ENCODE measurements at regions not wholly inside any gene's neighbourhood (a gene's known extent, or its start where the extent isn't known, plus 50 kb on each side); places are given as distances from the start of the nearest gene placed in this dataset.
"Not testable (repeated sequence)": the region's sequence is repeated elsewhere in the genome, so short reads cannot be mapped to it uniquely, and the experiment has no call there.

DNA sequence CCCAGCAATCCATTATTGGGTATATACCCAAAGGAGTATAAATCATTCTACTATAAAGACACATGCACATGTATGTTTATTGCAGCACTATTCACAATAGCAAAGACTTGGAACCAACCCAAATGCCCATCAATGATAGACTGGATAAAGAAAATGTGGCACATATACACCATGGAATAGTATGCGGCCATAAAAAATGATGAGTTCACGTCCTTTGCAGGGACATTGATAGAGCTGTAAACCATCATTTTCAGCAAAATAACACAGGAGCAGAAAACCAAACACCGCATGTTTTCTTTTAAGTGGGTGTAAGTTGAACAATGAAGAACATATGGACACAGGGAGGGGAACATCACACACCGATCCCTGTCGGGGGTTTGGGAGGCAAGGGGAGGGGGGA lies 56.7 kb downstream of the PALS2 start:
- H3K27me3 ChIP-seq; H4K20me1 ChIP-seq (ENCODE audit: insufficient read depth, poor library complexity, severe bottlenecking); DNase-seq (ENCODE audit: low spot score); H3K4me1 ChIP-seq (ENCODE audit: insufficient read depth); H2AFZ ChIP-seq; H3K4me2 ChIP-seq; H3K4me3 ChIP-seq; H3K9me2 ChIP-seq (replicated peaks; ENCODE audit: insufficient read depth); H3K36me3 ChIP-seq (replicated peaks; ENCODE audit: insufficient read depth, low read depth); H3K27ac ChIP-seq; H3K9me3 ChIP-seq (ENCODE audit: low read depth): not testable (repeated sequence)
- H3K79me2 ChIP-seq: peaks cover 25% of the 10 kb centered on the region
- 96% methylated on average over 5 of the region's 5 CpGs for WGBS (ENCODE audit: low lambda C conversion rate, missing lambda C conversion rate)

DNA sequence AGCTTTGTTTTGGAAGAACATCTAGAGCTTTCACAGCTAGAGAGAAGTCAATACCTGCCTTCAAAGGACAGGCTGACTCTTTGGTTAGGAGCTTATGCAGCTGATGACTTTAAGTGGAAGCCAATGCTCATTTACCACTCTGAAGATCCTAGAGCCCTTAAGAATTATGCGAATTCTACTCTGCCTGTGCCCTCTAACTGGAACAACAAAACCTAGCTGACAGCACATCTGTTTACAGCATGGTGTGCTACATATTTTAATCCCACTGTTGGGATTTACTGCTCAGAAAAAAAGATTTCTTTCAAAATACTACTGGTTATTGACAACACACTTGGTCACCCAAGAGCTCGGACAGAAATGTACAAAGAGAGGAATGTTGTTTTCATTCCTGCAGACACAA lies 57.3 kb downstream of the PALS2 start:
- H3K4me2 ChIP-seq: no peak overlapping the region
- H4K20me1 ChIP-seq (ENCODE audit: insufficient read depth, poor library complexity, severe bottlenecking): peaks cover under 1% of the 10 kb centered on the region
- H3K4me3 ChIP-seq: no peak overlapping the region
- peaks cover 21% of the 10 kb centered on the region for H3K79me2 ChIP-seq
- H3K27ac ChIP-seq: no peak overlapping the region
- no peak for DNase-seq (ENCODE audit: low spot score)
- 98% methylated on average over 2 of the region's 2 CpGs for WGBS (ENCODE audit: low lambda C conversion rate, missing lambda C conversion rate)
- H3K36me3 ChIP-seq (replicated peaks; ENCODE audit: insufficient read depth, low read depth): no peaks in the 10 kb centered on the region
- no peak overlapping the region for H2AFZ ChIP-seq
- no peaks in the 10 kb centered on the region for H3K9me2 ChIP-seq (replicated peaks; ENCODE audit: insufficient read depth)
- no peaks in the 10 kb centered on the region for H3K9me3 ChIP-seq (ENCODE audit: low read depth)
- H3K27me3 ChIP-seq: no peaks in the 10 kb centered on the region
- TF ChIP-seq, protein P1, sequence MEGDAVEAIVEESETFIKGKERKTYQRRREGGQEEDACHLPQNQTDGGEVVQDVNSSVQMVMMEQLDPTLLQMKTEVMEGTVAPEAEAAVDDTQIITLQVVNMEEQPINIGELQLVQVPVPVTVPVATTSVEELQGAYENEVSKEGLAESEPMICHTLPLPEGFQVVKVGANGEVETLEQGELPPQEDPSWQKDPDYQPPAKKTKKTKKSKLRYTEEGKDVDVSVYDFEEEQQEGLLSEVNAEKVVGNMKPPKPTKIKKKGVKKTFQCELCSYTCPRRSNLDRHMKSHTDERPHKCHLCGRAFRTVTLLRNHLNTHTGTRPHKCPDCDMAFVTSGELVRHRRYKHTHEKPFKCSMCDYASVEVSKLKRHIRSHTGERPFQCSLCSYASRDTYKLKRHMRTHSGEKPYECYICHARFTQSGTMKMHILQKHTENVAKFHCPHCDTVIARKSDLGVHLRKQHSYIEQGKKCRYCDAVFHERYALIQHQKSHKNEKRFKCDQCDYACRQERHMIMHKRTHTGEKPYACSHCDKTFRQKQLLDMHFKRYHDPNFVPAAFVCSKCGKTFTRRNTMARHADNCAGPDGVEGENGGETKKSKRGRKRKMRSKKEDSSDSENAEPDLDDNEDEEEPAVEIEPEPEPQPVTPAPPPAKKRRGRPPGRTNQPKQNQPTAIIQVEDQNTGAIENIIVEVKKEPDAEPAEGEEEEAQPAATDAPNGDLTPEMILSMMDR (IDR thresholded peaks at IDR 0.05; ENCODE audit: poor library complexity): no peak
- no peak for TF ChIP-seq EZH2phosphoT487 (IDR thresholded peaks at IDR 0.05; ENCODE audit: low read depth, severe bottlenecking, unreplicated experiment)
- TF ChIP-seq EZH2 (IDR thresholded peaks at IDR 0.05; ENCODE audit: borderline replicate concordance): no peak
- no peaks in the 10 kb centered on the region for H3K4me1 ChIP-seq (ENCODE audit: insufficient read depth)

DNA sequence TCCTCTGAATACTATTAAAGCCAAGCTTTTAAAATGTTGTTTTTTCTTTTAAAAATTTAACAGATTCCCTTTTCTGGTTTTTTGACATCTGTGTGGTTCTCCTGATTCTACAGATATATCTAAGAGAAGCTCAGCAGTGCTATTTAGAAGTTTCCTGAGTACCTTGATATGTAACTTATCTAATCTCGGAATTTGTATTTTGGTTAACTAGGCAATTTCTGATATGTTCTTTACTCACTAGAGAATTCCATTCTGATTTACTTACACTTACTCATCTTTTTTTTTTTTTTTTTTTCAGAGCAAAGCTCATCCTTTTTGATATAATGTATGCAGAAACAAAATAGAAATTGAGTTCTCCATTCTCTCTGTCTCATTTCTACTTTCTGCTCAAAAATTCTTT lies 63.8 kb downstream of the PALS2 start:
- Histone ChIP-seq H3K36me3 (replicated peaks; ENCODE audit: insufficient read depth, low read depth) (no peaks in the 10 kb centered on the region), H3K4me1 (ENCODE audit: insufficient read depth) (no peaks in the 10 kb centered on the region), H3K4me2 (no peak overlapping the region), H2AFZ (no peak overlapping the region), H3K27me3 (no peaks in the 10 kb centered on the region), H4K20me1 (ENCODE audit: insufficient read depth, poor library complexity, severe bottlenecking) (peaks cover 5% of the 10 kb centered on the region), H3K4me3 (no peak overlapping the region), H3K9me2 (replicated peaks; ENCODE audit: insufficient read depth) (no peaks in the 10 kb centered on the region), H3K9me3 (ENCODE audit: low read depth) (no peaks in the 10 kb centered on the region), H3K79me2 (peaks cover 51% of the 10 kb centered on the region), H3K27ac (no peak overlapping the region)
- no peak for DNase-seq (ENCODE audit: low spot score)
- WGBS (ENCODE audit: low lambda C conversion rate, missing lambda C conversion rate): 85% methylated on average over 1 of the region's 1 CpG
- no peak for TF ChIP-seq EZH2phosphoT487 (IDR thresholded peaks at IDR 0.05; ENCODE audit: low read depth, severe bottlenecking, unreplicated experiment)
- TF ChIP-seq, protein P1 (IDR thresholded peaks at IDR 0.05; ENCODE audit: poor library complexity): no peak
- TF ChIP-seq EZH2 (IDR thresholded peaks at IDR 0.05; ENCODE audit: borderline replicate concordance): no peak

DNA sequence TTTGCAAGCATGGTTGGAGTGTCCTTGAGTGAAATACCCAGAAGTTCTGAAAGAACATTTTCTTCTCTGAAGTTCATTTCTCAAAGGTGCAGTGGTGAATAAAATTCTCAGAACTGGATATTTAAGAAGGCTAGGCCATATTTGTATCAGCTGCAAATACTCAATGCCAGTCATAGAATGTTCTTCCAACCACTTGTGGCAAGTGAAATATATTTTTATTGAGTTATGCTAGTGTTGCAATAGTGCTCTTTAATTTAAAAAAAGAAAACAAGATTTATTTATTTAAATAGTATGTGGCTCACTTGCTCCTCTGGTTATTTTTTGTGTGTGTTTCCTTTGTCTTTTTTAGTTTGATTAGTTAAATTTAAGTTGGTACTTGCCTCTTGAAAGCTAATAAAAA lies 64.5 kb downstream of the PALS2 start:
- TF ChIP-seq EZH2phosphoT487 (IDR thresholded peaks at IDR 0.05; ENCODE audit: low read depth, severe bottlenecking, unreplicated experiment) (no peak), EZH2 (IDR thresholded peaks at IDR 0.05; ENCODE audit: borderline replicate concordance) (no peak)
- TF ChIP-seq, protein P1 (IDR thresholded peaks at IDR 0.05; ENCODE audit: poor library complexity): no peak
- Histone ChIP-seq H3K27me3 (no peaks in the 10 kb centered on the region), H3K4me2 (no peak overlapping the region), H3K9me2 (replicated peaks; ENCODE audit: insufficient read depth) (no peaks in the 10 kb centered on the region), H2AFZ (no peak overlapping the region), H3K4me1 (ENCODE audit: insufficient read depth) (no peaks in the 10 kb centered on the region), H4K20me1 (ENCODE audit: insufficient read depth, poor library complexity, severe bottlenecking) (peaks cover 5% of the 10 kb centered on the region), H3K9me3 (ENCODE audit: low read depth) (no peaks in the 10 kb centered on the region), H3K4me3 (no peak overlapping the region), H3K27ac (no peak overlapping the region), H3K36me3 (replicated peaks; ENCODE audit: insufficient read depth, low read depth) (no peaks in the 10 kb centered on the region), H3K79me2 (peaks cover 55% of the 10 kb centered on the region)
- DNase-seq (ENCODE audit: low spot score): no peak

DNA sequence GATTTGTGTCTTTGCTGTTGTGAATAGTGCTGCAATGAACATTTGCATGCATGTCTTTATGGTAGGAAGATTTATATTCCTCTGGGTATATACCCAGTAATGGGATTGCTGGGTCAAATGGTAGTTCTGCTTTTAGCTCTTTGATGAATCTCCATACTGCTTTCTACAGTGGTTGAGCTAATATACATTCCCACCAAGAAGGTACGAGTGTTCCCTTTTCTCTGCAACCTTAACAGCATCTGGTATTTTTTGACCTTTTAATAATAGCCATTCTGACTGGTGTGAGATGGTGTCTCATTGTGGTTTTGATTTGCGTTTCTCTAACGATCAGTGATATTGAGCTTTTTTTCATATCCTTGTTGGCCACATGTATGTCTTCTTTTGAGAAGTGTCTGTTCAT lies 71.3 kb downstream of the PALS2 start:
- H3K79me2 ChIP-seq: peaks cover 57% of the 10 kb centered on the region
- H3K4me2 ChIP-seq; H2AFZ ChIP-seq; H3K27me3 ChIP-seq; H3K27ac ChIP-seq; H3K4me3 ChIP-seq; DNase-seq (ENCODE audit: low spot score); H3K9me3 ChIP-seq (ENCODE audit: low read depth); H3K4me1 ChIP-seq (ENCODE audit: insufficient read depth); H3K9me2 ChIP-seq (replicated peaks; ENCODE audit: insufficient read depth); H4K20me1 ChIP-seq (ENCODE audit: insufficient read depth, poor library complexity, severe bottlenecking); H3K36me3 ChIP-seq (replicated peaks; ENCODE audit: insufficient read depth, low read depth): not testable (repeated sequence)
- WGBS (ENCODE audit: low lambda C conversion rate, missing lambda C conversion rate): 98% methylated on average over 3 of the region's 3 CpGs

Data from hepatocyte (in vitro differentiated cells).